ENCODE measurements at regions not wholly inside any gene's neighbourhood (a gene's known extent, or its start where the extent isn't known, plus 50 kb on each side); places are given as distances from the start of the nearest gene placed in this dataset.

DNA sequence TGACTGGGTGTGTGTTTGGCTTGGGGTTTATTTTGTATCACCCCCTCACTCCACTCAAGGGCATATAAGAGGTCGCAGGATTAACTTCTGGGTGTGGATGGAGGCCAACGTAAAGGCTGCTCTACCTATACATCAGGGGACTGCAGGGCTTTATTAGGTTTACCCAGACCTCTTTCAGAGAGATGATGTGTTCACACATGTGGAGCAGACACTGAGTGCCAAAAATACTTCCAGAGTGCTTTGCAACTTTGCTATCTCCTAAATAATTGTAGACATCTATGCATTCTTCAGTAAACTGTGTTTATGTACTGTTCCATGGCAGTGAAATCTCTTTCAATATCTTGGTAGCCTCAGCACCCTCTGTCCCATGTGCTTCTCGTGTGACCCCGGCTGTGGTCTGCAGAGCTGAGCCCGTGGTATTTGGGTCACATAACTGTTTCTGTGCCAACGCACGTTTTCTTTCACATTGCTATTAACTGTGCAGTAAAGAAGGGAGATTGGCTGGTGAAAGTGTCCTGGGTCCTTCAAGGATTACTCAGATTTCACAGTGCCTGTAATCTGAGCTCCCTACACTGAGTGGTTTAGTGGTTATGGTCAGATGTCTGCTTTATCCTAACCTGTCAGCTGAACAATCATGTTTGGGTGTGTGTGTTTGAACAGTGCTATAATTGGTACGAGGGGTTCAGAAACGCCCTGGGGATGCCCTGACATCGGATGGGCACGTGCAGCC, 208.1 kb downstream of the VAPA start:
- no peak overlapping the region for H3K27ac ChIP-seq (ENCODE audit: low read depth, low read length)
- no peaks in the 10 kb centered on the region for H3K9me2 ChIP-seq (ENCODE audit: insufficient read depth)
- H3K9ac ChIP-seq (ENCODE audit: low read length): no peak overlapping the region
- peaks cover 0 to 6% of the 10 kb centered on the region in 2 experiments; a peak in 1 of 4 replicates for H3K4me1 ChIP-seq (ENCODE audit: control insufficient read depth in 1 of 2, insufficient read depth in 2 of 2, low read length in 2 of 2)
- peaks cover 6% of the 10 kb centered on the region; the same call in 1 of the 2 replicates for H3K27me3 ChIP-seq (ENCODE audit: insufficient read depth, low read length)
- TF ChIP-seq, protein P1, sequence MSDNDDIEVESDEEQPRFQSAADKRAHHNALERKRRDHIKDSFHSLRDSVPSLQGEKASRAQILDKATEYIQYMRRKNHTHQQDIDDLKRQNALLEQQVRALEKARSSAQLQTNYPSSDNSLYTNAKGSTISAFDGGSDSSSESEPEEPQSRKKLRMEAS (IDR thresholded peaks at IDR 0.05): no peak
- TF ChIP-seq, protein P2, sequence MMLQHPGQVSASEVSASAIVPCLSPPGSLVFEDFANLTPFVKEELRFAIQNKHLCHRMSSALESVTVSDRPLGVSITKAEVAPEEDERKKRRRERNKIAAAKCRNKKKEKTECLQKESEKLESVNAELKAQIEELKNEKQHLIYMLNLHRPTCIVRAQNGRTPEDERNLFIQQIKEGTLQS (IDR thresholded peaks at IDR 0.05): no peak
- TF ChIP-seq, protein P3, sequence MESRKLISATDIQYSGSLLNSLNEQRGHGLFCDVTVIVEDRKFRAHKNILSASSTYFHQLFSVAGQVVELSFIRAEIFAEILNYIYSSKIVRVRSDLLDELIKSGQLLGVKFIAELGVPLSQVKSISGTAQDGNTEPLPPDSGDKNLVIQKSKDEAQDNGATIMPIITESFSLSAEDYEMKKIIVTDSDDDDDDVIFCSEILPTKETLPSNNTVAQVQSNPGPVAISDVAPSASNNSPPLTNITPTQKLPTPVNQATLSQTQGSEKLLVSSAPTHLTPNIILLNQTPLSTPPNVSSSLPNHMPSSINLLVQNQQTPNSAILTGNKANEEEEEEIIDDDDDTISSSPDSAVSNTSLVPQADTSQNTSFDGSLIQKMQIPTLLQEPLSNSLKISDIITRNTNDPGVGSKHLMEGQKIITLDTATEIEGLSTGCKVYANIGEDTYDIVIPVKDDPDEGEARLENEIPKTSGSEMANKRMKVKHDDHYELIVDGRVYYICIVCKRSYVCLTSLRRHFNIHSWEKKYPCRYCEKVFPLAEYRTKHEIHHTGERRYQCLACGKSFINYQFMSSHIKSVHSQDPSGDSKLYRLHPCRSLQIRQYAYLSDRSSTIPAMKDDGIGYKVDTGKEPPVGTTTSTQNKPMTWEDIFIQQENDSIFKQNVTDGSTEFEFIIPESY (IDR thresholded peaks at IDR 0.05; ENCODE audit: extremely low read depth, insufficient replicate concordance, low read length): no peak
- no peak for TF ChIP-seq JUND (IDR thresholded peaks at IDR 0.05)
- no peak for TF ChIP-seq ZFX (IDR thresholded peaks at IDR 0.05)
- TF ChIP-seq EZH2phosphoT487 (IDR thresholded peaks at IDR 0.05; ENCODE audit: borderline replicate concordance): no peak
- no peak for TF ChIP-seq YY1 (IDR thresholded peaks at IDR 0.05; ENCODE audit: extremely low read depth, insufficient replicate concordance, low read depth, low read length)
- no peak for TF ChIP-seq ZNF274 (IDR thresholded peaks at IDR 0.05; ENCODE audit: low read depth, low read length)
- TF ChIP-seq CEBPB (IDR thresholded peaks at IDR 0.05; ENCODE audit: low read depth): no peak
- no peak for TF ChIP-seq POLR2AphosphoS5 (IDR thresholded peaks at IDR 0.05; ENCODE audit: low read depth, low read length)
- TF ChIP-seq EZH2 (IDR thresholded peaks at IDR 0.05): no peak
- TF ChIP-seq, protein P4, sequence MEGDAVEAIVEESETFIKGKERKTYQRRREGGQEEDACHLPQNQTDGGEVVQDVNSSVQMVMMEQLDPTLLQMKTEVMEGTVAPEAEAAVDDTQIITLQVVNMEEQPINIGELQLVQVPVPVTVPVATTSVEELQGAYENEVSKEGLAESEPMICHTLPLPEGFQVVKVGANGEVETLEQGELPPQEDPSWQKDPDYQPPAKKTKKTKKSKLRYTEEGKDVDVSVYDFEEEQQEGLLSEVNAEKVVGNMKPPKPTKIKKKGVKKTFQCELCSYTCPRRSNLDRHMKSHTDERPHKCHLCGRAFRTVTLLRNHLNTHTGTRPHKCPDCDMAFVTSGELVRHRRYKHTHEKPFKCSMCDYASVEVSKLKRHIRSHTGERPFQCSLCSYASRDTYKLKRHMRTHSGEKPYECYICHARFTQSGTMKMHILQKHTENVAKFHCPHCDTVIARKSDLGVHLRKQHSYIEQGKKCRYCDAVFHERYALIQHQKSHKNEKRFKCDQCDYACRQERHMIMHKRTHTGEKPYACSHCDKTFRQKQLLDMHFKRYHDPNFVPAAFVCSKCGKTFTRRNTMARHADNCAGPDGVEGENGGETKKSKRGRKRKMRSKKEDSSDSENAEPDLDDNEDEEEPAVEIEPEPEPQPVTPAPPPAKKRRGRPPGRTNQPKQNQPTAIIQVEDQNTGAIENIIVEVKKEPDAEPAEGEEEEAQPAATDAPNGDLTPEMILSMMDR (IDR thresholded peaks at IDR 0.05 in 2 of 3, conservative IDR thresholded peaks at IDR 0.05 in 1 of 3; ENCODE audit: borderline replicate concordance in 1 of 3, insufficient read depth in 1 of 3, low read depth in 2 of 3, low read length in 2 of 3): no peak
- ATAC-seq (no peak), DNase-seq (ENCODE audit: low read depth, low spot score) (no peak)
- no TSS peak for BruUV-seq (replicated peaks)
- H3K4me3 ChIP-seq (replicated peaks in 1 of 2; ENCODE audit: low read depth in 1 of 2, low read length in 2 of 2): no peak overlapping the region
- intact Hi-C loops (cut with micrococcal nuclease): no loop called here
- no peak overlapping the region for H2AFZ ChIP-seq (ENCODE audit: low read depth, low read length, poor library complexity, severe bottlenecking)
- ChIA-PET CTCF (no interaction called here), POLR2A (no interaction called here), RAD21 (ENCODE audit: low non-redundant PET in 1 of 2, low total read pairs in 2 of 2, uncharacterized antibody in 2 of 2, unreplicated experiment in 2 of 2) (no interaction called here)
- no peaks in the 10 kb centered on the region for H3K79me2 ChIP-seq (ENCODE audit: insufficient read depth, low read length)
- peaks cover 0 to 7% of the 10 kb centered on the region in 2 experiments; a peak in 1 of 4 replicates for H3K9me3 ChIP-seq (ENCODE audit: control insufficient read depth in 1 of 2, insufficient read depth in 1 of 2, low read depth in 1 of 2, low read length in 2 of 2)
- no peaks in the 10 kb centered on the region for H3K36me3 ChIP-seq (ENCODE audit: control insufficient read depth in 1 of 2, insufficient read depth in 2 of 2, low read length in 2 of 2)
- no peak overlapping the region for H3K4me2 ChIP-seq (ENCODE audit: low read length)
- no peaks in the 10 kb centered on the region for H4K20me1 ChIP-seq (ENCODE audit: insufficient read depth)

Data from HCT116 (cell line).